Activated B cell treated with CpG ODN at 0.5 μM for 24 hours (primary cell): ENCODE measurements at regions not wholly inside any gene's neighbourhood (a gene's known extent, or its start where the extent isn't known, plus 50 kb on each side); places are given as distances from the start of the nearest gene placed in this dataset.

Source experiments
- ATAC-seq: fragments of 200-7000 bp; cut with Tn5 transposase; one replicate; pipeline ENCODE4 v1.10.0; 2021; ENCODE audit warnings: low read depth, mild to moderate bottlenecking, moderate library complexity
- CTCF ChIA-PET: fragments of 350-600 bp; sonication (Branson Sonifier 250); formaldehyde crosslinking; loops from one replicate; lab custom pipeline; 2021; ENCODE audit warnings: antibody characterized with exemption; lab: Charles Lee
- POLR2A ChIA-PET: fragments of 350-600 bp; sonication (Branson Sonifier 250); formaldehyde crosslinking; loops from one replicate; lab custom pipeline; 2021; ENCODE audit warnings: antibody characterized with exemption; lab: Charles Lee
- DNase-seq: peaks from one replicate; pipeline ENCODE4 v3.0.0; 2022
- H3K27ac Mint-ChIP-seq: one replicate; pipeline ENCODE4 v1.8.0; 2020; ENCODE audit warnings: mixed read lengths
- H3K27me3 Mint-ChIP-seq: one replicate; pipeline ENCODE4 v1.8.0; 2021; ENCODE audit warnings: mixed read lengths
- H3K36me3 Mint-ChIP-seq: one replicate; pipeline ENCODE4 v1.8.0; 2021; ENCODE audit warnings: low read depth, mixed read lengths
- H3K4me1 Mint-ChIP-seq: one replicate; pipeline ENCODE4 v1.8.0; 2021; ENCODE audit warnings: mixed read lengths
- H3K4me3 Mint-ChIP-seq: one replicate; pipeline ENCODE4 v1.8.0; 2020; ENCODE audit warnings: mild to moderate bottlenecking, mixed read lengths
- H3K9me3 Mint-ChIP-seq: one replicate; pipeline ENCODE4 v1.8.0; 2020; ENCODE audit warnings: mixed read lengths
- intact Hi-C: fragments of 100-400 bp; cut with micrococcal nuclease; formaldehyde crosslinking; loops from one replicate; pipeline ENCODE4 v1.15.1; 2024
- TF ChIP-seq, protein P1 (sequence below): fragments of 200-600 bp; IDR thresholded peaks from one replicate; pipeline ENCODE4 v1.8.0; 2022; ENCODE audit warnings: antibody characterized with exemption, mild to moderate bottlenecking

DNA sequence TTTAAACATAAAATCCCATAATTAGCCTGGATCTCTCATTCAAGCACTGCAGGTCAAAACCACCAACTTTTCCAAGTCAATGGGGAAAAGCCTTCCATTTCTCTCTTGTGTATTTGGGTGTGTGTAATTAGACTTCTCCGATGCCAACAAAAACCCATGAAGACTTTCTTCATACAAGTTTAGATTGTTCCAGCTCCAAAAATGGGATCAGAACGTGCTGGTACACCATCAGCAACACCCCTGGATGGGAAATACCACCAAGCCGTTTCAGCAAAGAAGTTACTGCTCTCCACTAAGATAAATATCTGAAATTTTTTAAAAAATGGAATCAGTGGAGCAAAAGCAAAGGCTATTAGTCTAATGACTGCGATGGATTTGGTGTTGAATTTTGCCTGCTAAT is 837.3 kb upstream of the SOX9 start:
- DNase-seq, result no peak
- Mint-ChIP-seq H3K36me3 (no peaks in the 10 kb centered on the region), H3K4me1 (no peaks in the 10 kb centered on the region), H3K9me3 (peaks cover 7% of the 10 kb centered on the region), H3K27me3 (no peaks in the 10 kb centered on the region), H3K27ac (no peak overlapping the region), H3K4me3 (no peak overlapping the region)
- intact Hi-C loops, result no loop called here
- TF ChIP-seq, protein P1, sequence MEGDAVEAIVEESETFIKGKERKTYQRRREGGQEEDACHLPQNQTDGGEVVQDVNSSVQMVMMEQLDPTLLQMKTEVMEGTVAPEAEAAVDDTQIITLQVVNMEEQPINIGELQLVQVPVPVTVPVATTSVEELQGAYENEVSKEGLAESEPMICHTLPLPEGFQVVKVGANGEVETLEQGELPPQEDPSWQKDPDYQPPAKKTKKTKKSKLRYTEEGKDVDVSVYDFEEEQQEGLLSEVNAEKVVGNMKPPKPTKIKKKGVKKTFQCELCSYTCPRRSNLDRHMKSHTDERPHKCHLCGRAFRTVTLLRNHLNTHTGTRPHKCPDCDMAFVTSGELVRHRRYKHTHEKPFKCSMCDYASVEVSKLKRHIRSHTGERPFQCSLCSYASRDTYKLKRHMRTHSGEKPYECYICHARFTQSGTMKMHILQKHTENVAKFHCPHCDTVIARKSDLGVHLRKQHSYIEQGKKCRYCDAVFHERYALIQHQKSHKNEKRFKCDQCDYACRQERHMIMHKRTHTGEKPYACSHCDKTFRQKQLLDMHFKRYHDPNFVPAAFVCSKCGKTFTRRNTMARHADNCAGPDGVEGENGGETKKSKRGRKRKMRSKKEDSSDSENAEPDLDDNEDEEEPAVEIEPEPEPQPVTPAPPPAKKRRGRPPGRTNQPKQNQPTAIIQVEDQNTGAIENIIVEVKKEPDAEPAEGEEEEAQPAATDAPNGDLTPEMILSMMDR, result no peak
- POLR2A ChIA-PET, result no interaction called here
- no peak for ATAC-seq
- CTCF ChIA-PET, result no interaction called here

GRCh38 chr17:71284032-71284755 is 836.6 kb upstream of the SOX9 start:
- TF ChIP-seq, protein P1, result no peak
- ChIA-PET CTCF (no interaction called here), POLR2A (no interaction called here)
- no peaks in the 10 kb centered on the region for H3K4me1 Mint-ChIP-seq
- ATAC-seq, result no peak
- intact Hi-C loops, result no loop called here
- peaks cover 5% of the 10 kb centered on the region for H3K9me3 Mint-ChIP-seq
- H3K36me3 Mint-ChIP-seq, result no peaks in the 10 kb centered on the region
- no peak for DNase-seq
- H3K27ac Mint-ChIP-seq, result no peak overlapping the region
- H3K4me3 Mint-ChIP-seq, result no peak overlapping the region
- H3K27me3 Mint-ChIP-seq, result no peaks in the 10 kb centered on the region

GRCh38 chr17:71286625-71287024 is 834.2 kb upstream of the SOX9 start:
- Mint-ChIP-seq H3K36me3 (no peaks in the 10 kb centered on the region), H3K4me3 (no peak overlapping the region), H3K4me1 (no peaks in the 10 kb centered on the region), H3K9me3 (peaks cover 7% of the 10 kb centered on the region), H3K27me3 (no peaks in the 10 kb centered on the region), H3K27ac (no peak overlapping the region)
- ATAC-seq, result no peak
- CTCF ChIA-PET, result no interaction called here
- DNase-seq, result no peak
- TF ChIP-seq, protein P1, result no peak
- POLR2A ChIA-PET, result no interaction called here
- intact Hi-C loops, result no loop called here

DNA sequence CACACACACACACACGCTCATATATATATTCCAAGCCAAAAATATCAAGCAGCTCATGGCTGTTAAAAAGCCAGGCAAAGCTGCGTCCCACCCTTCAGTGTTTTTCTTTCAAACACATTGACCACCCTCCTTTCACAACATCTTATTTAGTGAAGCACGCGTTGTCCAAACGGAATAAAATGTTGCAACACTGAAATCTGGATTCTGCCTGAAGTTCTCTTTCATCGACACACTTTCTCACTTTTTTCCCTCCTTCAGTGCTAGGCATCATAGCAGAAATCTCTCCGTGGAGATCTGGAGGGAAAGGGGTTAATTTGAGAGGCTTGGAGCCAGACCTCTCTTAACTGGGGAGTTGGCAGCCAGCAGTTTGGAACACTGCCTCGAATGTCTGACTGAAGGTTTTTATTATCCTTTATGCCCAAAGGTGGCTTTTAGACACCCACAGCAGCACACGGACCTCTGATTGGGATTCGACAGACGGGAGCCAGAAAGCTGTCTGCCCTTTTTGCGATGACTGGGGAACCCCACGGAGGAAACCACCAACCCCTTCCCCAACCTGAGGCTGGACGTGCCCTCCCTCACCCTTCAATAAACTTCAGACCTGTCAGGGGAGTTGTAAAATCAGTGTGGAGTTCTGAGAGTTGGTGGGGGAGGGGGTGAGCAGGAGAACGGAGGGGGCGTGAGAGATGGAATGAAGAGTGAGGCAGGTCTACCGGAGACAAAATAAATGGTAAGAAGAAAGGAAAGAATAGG is 833.6 kb upstream of the SOX9 start:
- H3K4me3 Mint-ChIP-seq, result no peak overlapping the region
- CTCF ChIA-PET, result no interaction called here
- no peak overlapping the region for H3K27ac Mint-ChIP-seq

GRCh38 chr17:71292006-71292405 is 828.8 kb upstream of the SOX9 start:
- no peak for ATAC-seq
- Mint-ChIP-seq H3K4me3 (no peak overlapping the region), H3K4me1 (no peaks in the 10 kb centered on the region), H3K27ac (no peak overlapping the region), H3K36me3 (no peaks in the 10 kb centered on the region), H3K27me3 (no peaks in the 10 kb centered on the region), H3K9me3 (peaks cover 10% of the 10 kb centered on the region)
- DNase-seq, result no peak
- POLR2A ChIA-PET, result no interaction called here
- intact Hi-C loops, result no loop called here
- CTCF ChIA-PET, result no interaction called here
- TF ChIP-seq, protein P1, result no peak

More for the DNA sequence above, 833.6 kb upstream of the SOX9 start:
- H3K4me1 Mint-ChIP-seq, result no peaks in the 10 kb centered on the region
- peaks cover 5% of the 10 kb centered on the region for H3K9me3 Mint-ChIP-seq
- no peaks in the 10 kb centered on the region for H3K27me3 Mint-ChIP-seq
- ATAC-seq (no peak), DNase-seq (no peak)
- TF ChIP-seq, protein P1, result no peak
- intact Hi-C loops, result no loop called here
- POLR2A ChIA-PET, result no interaction called here
- H3K36me3 Mint-ChIP-seq, result no peaks in the 10 kb centered on the region
